ENCODE measurements at regions not wholly inside any gene's neighbourhood (a gene's known extent, or its start where the extent isn't known, plus 50 kb on each side); places are given as distances from the start of the nearest gene placed in this dataset.

DNA sequence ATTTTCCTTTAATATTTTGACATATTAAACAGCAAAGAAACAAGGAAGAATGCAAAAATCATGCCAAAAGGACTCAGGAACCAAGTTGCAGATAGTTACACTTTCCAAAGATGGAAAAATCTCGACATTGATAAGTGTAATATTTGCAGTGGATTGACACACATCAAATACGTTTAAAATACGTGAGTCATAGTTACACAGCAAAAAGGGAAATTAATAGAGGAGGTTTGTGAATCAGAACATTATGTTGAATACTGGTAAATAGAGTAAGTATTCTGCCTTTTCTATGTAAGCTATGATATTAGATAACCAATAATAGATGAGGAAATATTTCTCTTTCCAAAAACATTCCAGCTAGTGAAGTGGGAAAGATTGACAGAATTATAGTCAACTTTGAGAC lies 1761.3 kb upstream of the IGFBP7 start:
- Histone ChIP-seq H3K36me3 (ENCODE audit: control insufficient read depth in 2 of 2, insufficient read depth in 1 of 2, low read length in 2 of 2) (no peaks in the 10 kb centered on the region), H3K4me3 (ENCODE audit: low read depth, low read length) (no peak overlapping the region), H3K4me1 (ENCODE audit: control insufficient read depth, insufficient read depth, low read length) (no peaks in the 10 kb centered on the region), H3K27ac (ENCODE audit: extremely low read depth, low read depth, low read length) (no peak overlapping the region), H3K9me3 (ENCODE audit: control insufficient read depth, insufficient read depth, low read depth, low read length) (no peaks in the 10 kb centered on the region)
- ChIA-PET POLR2A (no interaction called here), CTCF (no interaction called here)
- TF ChIP-seq ZNF837 (tag by site-specific recombination; IDR thresholded peaks at IDR 0.05) (no peak), ZNF37A (tag by site-specific recombination; IDR thresholded peaks at IDR 0.05) (no peak), HOXD13 (CRISPR knock-in tag; IDR thresholded peaks at IDR 0.05; ENCODE audit: borderline replicate concordance) (no peak), ZNF266 (tag by site-specific recombination; IDR thresholded peaks at IDR 0.05; ENCODE audit: low read depth) (no peak), ZNF629 (tag by site-specific recombination; IDR thresholded peaks at IDR 0.05) (no peak), GLIS1 (tag by site-specific recombination; IDR thresholded peaks at IDR 0.05) (no peak), ZNF10 (tag by site-specific recombination; IDR thresholded peaks at IDR 0.05) (no peak), ZFP3 (tag by site-specific recombination; IDR thresholded peaks at IDR 0.05; ENCODE audit: low read depth) (no peak), ZSCAN16 (tag by site-specific recombination; IDR thresholded peaks at IDR 0.05) (no peak), SCRT1 (tag by site-specific recombination; IDR thresholded peaks at IDR 0.05; ENCODE audit: borderline replicate concordance) (no peak), ZBTB17 (tag by site-specific recombination; IDR thresholded peaks at IDR 0.05) (no peak), ZBTB20 (tag by site-specific recombination; IDR thresholded peaks at IDR 0.05) (no peak), ZNF544 (tag by site-specific recombination; IDR thresholded peaks at IDR 0.05) (no peak), ZNF623 (tag by site-specific recombination; IDR thresholded peaks at IDR 0.05) (no peak)
- TF ChIP-seq, protein P1, sequence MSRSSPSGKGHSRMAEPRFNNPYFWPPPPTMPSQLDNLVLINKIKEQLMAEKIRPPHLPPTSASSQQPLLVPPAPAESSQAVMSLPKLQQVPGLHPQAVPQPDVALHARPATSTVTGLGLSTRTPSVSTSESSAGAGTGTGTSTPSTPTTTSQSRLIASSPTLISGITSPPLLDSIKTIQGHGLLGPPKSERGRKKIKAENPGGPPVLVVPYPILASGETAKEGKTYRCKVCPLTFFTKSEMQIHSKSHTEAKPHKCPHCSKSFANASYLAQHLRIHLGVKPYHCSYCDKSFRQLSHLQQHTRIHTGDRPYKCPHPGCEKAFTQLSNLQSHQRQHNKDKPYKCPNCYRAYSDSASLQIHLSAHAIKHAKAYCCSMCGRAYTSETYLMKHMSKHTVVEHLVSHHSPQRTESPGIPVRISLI (tag by site-specific recombination; IDR thresholded peaks at IDR 0.05), result no peak
- TF ChIP-seq, protein P2, sequence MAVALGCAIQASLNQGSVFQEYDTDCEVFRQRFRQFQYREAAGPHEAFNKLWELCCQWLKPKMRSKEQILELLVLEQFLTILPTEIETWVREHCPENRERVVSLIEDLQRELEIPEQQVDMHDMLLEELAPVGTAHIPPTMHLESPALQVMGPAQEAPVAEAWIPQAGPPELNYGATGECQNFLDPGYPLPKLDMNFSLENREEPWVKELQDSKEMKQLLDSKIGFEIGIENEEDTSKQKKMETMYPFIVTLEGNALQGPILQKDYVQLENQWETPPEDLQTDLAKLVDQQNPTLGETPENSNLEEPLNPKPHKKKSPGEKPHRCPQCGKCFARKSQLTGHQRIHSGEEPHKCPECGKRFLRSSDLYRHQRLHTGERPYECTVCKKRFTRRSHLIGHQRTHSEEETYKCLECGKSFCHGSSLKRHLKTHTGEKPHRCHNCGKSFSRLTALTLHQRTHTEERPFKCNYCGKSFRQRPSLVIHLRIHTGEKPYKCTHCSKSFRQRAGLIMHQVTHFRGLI (tag by site-specific recombination; IDR thresholded peaks at IDR 0.05), result no peak
- TF ChIP-seq, protein P3, sequence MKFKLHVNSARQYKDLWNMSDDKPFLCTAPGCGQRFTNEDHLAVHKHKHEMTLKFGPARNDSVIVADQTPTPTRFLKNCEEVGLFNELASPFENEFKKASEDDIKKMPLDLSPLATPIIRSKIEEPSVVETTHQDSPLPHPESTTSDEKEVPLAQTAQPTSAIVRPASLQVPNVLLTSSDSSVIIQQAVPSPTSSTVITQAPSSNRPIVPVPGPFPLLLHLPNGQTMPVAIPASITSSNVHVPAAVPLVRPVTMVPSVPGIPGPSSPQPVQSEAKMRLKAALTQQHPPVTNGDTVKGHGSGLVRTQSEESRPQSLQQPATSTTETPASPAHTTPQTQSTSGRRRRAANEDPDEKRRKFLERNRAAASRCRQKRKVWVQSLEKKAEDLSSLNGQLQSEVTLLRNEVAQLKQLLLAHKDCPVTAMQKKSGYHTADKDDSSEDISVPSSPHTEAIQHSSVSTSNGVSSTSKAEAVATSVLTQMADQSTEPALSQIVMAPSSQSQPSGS (tag by site-specific recombination; IDR thresholded peaks at IDR 0.05; ENCODE audit: low read depth), result no peak

DNA sequence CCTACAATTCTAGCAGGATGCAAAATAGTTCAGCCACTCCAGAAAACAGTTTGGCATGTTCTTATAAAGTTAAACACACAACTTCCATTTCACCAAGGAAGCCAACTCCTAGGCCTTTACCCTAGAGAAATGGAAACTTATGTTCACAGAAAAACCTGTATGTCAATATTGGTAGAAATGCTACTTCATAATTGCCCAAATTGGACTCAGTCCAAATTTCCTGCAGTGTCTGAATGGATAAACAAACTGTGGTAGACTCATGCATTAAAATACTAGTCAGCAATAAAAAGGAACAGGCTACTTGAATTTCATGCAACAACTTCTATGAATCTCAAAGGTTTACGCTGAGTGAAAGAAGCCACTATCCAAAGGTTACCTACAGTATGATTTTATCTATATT lies 1738.8 kb upstream of the IGFBP7 start:
- POLR2A ChIA-PET, result no interaction called here

More for the DNA sequence above, 1738.8 kb upstream of the IGFBP7 start:
- Histone ChIP-seq H3K27ac (ENCODE audit: extremely low read depth, low read depth, low read length) (no peak overlapping the region), H3K36me3 (ENCODE audit: control insufficient read depth in 2 of 2, insufficient read depth in 1 of 2, low read length in 2 of 2) (no peaks in the 10 kb centered on the region), H3K4me1 (ENCODE audit: control insufficient read depth, insufficient read depth, low read length) (no peaks in the 10 kb centered on the region), H3K4me3 (ENCODE audit: low read depth, low read length) (no peak overlapping the region), H3K9me3 (ENCODE audit: control insufficient read depth, insufficient read depth, low read depth, low read length) (no peaks in the 10 kb centered on the region)
- TF ChIP-seq ZBTB8A (tag by site-specific recombination; IDR thresholded peaks at IDR 0.05) (no peak), ZNF529 (tag by site-specific recombination; IDR thresholded peaks at IDR 0.05; ENCODE audit: insufficient replicate concordance) (no peak), ZNF600 (tag by site-specific recombination; IDR thresholded peaks at IDR 0.05) (no peak), ZBTB17 (tag by site-specific recombination; IDR thresholded peaks at IDR 0.05) (no peak), ZNF501 (tag by site-specific recombination; IDR thresholded peaks at IDR 0.05) (no peak), ZNF596 (tag by site-specific recombination; IDR thresholded peaks at IDR 0.05) (no peak), ZFP41 (tag by site-specific recombination; IDR thresholded peaks at IDR 0.05; ENCODE audit: borderline replicate concordance) (no peak), ZNF785 (tag by site-specific recombination; IDR thresholded peaks at IDR 0.05) (no peak)
- TF ChIP-seq, protein P4, sequence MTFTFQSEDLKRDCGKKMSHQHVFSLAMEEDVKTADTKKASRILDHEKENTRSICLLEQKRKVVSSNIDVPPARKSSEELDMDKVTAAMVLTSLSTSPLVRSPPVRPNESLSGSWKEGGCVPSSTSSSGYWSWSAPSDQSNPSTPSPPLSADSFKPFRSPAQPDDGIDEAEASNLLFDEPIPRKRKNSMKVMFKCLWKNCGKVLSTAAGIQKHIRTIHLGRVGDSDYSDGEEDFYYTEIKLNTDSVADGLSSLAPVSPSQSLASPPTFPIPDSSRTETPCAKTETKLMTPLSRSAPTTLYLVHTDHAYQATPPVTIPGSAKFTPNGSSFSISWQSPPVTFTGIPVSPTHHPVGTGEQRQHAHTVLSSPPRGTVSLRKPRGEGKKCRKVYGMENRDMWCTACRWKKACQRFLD (tag by site-specific recombination; IDR thresholded peaks at IDR 0.05), result no peak
- TF ChIP-seq, protein P5, sequence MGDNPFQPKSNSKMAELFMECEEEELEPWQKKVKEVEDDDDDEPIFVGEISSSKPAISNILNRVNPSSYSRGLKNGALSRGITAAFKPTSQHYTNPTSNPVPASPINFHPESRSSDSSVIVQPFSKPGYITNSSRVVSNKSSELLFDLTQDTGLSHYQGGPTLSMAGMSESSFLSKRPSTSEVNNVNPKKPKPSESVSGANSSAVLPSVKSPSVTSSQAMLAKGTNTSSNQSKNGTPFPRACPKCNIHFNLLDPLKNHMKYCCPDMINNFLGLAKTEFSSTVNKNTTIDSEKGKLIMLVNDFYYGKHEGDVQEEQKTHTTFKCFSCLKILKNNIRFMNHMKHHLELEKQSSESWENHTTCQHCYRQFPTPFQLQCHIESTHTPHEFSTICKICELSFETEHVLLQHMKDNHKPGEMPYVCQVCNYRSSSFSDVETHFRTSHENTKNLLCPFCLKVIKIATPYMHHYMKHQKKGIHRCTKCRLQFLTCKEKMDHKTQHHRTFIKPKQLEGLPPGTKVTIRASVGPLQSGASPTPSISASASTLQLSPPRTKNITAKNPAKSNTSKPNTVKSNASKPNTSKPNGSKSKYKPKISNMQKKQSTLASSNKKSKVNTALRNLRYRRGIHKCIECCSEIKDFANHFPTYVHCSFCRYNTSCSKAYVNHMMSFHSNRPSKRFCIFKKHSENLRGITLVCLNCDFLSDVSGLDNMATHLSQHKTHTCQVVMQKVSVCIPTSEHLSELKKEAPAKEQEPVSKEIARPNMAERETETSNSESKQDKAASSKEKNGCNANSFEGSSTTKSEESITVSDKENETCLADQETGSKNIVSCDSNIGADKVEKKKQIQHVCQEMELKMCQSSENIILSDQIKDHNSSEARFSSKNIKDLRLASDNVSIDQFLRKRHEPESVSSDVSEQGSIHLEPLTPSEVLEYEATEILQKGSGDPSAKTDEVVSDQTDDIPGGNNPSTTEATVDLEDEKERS (tag by site-specific recombination; IDR thresholded peaks at IDR 0.05), result no peak
- CTCF ChIA-PET, result no interaction called here
